ENCODE measurements at regions not wholly inside any gene's neighbourhood (a gene's known extent, or its start where the extent isn't known, plus 50 kb on each side); places are given as distances from the start of the nearest gene placed in this dataset.

GRCh38 chr6:163841326-163841725, 426.8 kb downstream of the QKI start:
- no peak for TF ChIP-seq EP300 (IDR thresholded peaks at IDR 0.05)
- no peak for TF ChIP-seq CTCF (IDR thresholded peaks at IDR 0.05)
